ENCODE measurements at regions not wholly inside any gene's neighbourhood (a gene's known extent, or its start where the extent isn't known, plus 50 kb on each side); places are given as distances from the start of the nearest gene placed in this dataset.

GRCh38 chr4:14176613-14177012, 549.1 kb upstream of the BOD1L1 start:
- no peak for TF ChIP-seq ZNF274 (IDR thresholded peaks at IDR 0.05; ENCODE audit: low read depth, low read length)
- no peak overlapping the region for H3K4me3 ChIP-seq (ENCODE audit: low read length)

GRCh38 chr4:14177987-14178386, 550.5 kb upstream of the BOD1L1 start:
- H3K4me3 ChIP-seq (ENCODE audit: low read length): no peak overlapping the region; the same call in 1 of the 2 replicates
- TF ChIP-seq ZNF274 (IDR thresholded peaks at IDR 0.05; ENCODE audit: low read depth, low read length): no peak

GRCh38 chr4:14178421-14178820, 550.9 kb upstream of the BOD1L1 start:
- no peak for TF ChIP-seq ZNF274 (IDR thresholded peaks at IDR 0.05; ENCODE audit: low read depth, low read length)
- no peak overlapping the region for H3K4me3 ChIP-seq (ENCODE audit: low read length)

GRCh38 chr4:14180166-14180565, 552.6 kb upstream of the BOD1L1 start:
- TF ChIP-seq ZNF274 (IDR thresholded peaks at IDR 0.05; ENCODE audit: low read depth, low read length): no peak
- H3K4me3 ChIP-seq (ENCODE audit: low read length): no peak overlapping the region

GRCh38 chr4:14180983-14181601, 553.6 kb upstream of the BOD1L1 start:
- H3K4me3 ChIP-seq (ENCODE audit: low read length): no peak overlapping the region
- TF ChIP-seq ZNF274 (IDR thresholded peaks at IDR 0.05; ENCODE audit: low read depth, low read length): no peak

- TF ChIP-seq ZNF274 (IDR thresholded peaks at IDR 0.05; ENCODE audit: low read depth, low read length): no peak
- H3K4me3 ChIP-seq (ENCODE audit: low read length): no peak overlapping the region
Measured at GRCh38 chr4:14182148-14182547, 554.6 kb upstream of the BOD1L1 start.

- no peak for TF ChIP-seq ZNF274 (IDR thresholded peaks at IDR 0.05; ENCODE audit: low read depth, low read length)
- no peak overlapping the region for H3K4me3 ChIP-seq (ENCODE audit: low read length)
Measured at GRCh38 chr4:14184265-14184664, 556.7 kb upstream of the BOD1L1 start.

GRCh38 chr4:14184767-14185166, 557.2 kb upstream of the BOD1L1 start:
- no peak overlapping the region for H3K4me3 ChIP-seq (ENCODE audit: low read length)
- TF ChIP-seq ZNF274 (IDR thresholded peaks at IDR 0.05; ENCODE audit: low read depth, low read length): no peak

- TF ChIP-seq ZNF274 (IDR thresholded peaks at IDR 0.05; ENCODE audit: low read depth, low read length): no peak
Measured at GRCh38 chr4:14188214-14188613, 560.7 kb upstream of the BOD1L1 start.

GRCh38 chr4:14193601-14194000, 566.1 kb upstream of the BOD1L1 start:
- H3K4me3 ChIP-seq (ENCODE audit: low read length): no peak overlapping the region
- TF ChIP-seq ZNF274 (IDR thresholded peaks at IDR 0.05; ENCODE audit: low read depth, low read length): no peak

More at GRCh38 chr4:14188214-14188613, 560.7 kb upstream of the BOD1L1 start:
- H3K4me3 ChIP-seq (ENCODE audit: low read length): no peak overlapping the region

- no peak for TF ChIP-seq ZNF274 (IDR thresholded peaks at IDR 0.05; ENCODE audit: low read depth, low read length)
- H3K4me3 ChIP-seq (ENCODE audit: low read length): no peak overlapping the region
Measured at GRCh38 chr4:14196131-14196530, 568.6 kb upstream of the BOD1L1 start.

GRCh38 chr4:14215116-14215770, 587.7 kb upstream of the BOD1L1 start:
- TF ChIP-seq ZNF274 (IDR thresholded peaks at IDR 0.05; ENCODE audit: low read depth, low read length): no peak
- no peak overlapping the region for H3K4me3 ChIP-seq (ENCODE audit: low read length)

GRCh38 chr4:14217401-14217800, 589.9 kb upstream of the BOD1L1 start:
- H3K4me3 ChIP-seq (ENCODE audit: low read length): no peak overlapping the region
- no peak for TF ChIP-seq ZNF274 (IDR thresholded peaks at IDR 0.05; ENCODE audit: low read depth, low read length)

GRCh38 chr4:14218641-14219040, 591.1 kb upstream of the BOD1L1 start:
- TF ChIP-seq ZNF274 (IDR thresholded peaks at IDR 0.05; ENCODE audit: low read depth, low read length): no peak
- no peak overlapping the region for H3K4me3 ChIP-seq (ENCODE audit: low read length)

GRCh38 chr4:14221176-14221575, 593.7 kb upstream of the BOD1L1 start:
- TF ChIP-seq ZNF274 (IDR thresholded peaks at IDR 0.05; ENCODE audit: low read depth, low read length): no peak
- no peak overlapping the region for H3K4me3 ChIP-seq (ENCODE audit: low read length)

Measured in GM08714 (cell line).